SK-N-SH (cell line): ENCODE measurements at regions not wholly inside any gene's neighbourhood (a gene's known extent, or its start where the extent isn't known, plus 50 kb on each side); places are given as distances from the start of the nearest gene placed in this dataset.

ENCODE experiments used
- CTCF ChIA-PET: fragments of 300-600, 350-600 bp; formaldehyde crosslinking; extraction: SDS; loops from one replicate; lab custom pipeline; 2021; lab: Yijun Ruan, JAX
- POLR2A ChIA-PET: fragments of 350-600 bp; sonication (Branson Sonifier 250); formaldehyde crosslinking; extraction: SDS; loops from one replicate; lab custom pipeline; 2020; ENCODE audit warnings: antibody characterized with exemption, inconsistent platforms; lab: Yijun Ruan, JAX
- DNase-seq: peaks from one replicate; pipeline ENCODE4 v3.0.0; 2012
- H2AFZ ChIP-seq: fragments of 200-600 bp; sonication (generic); 2 replicates; pipeline ENCODE4 v1.8.1; 2016; ENCODE audit warnings: antibody characterized with exemption, mild to moderate bottlenecking, low read depth
- H3F3A ChIP-seq: fragments of 200-600 bp; sonication (generic); replicated peaks from 2 replicates; pipeline ENCODE3; 2016; ENCODE audit warnings: antibody characterized with exemption, mild to moderate bottlenecking; ENCODE audit not compliant: insufficient read depth
- H3K27ac ChIP-seq, 2 experiments: fragments of 200-500 bp in 1 of 2; fragments of 200-600 bp in 1 of 2; sonication (Bioruptor generic) in 1 of 2; sonication (generic), shearing (Covaris generic) in 1 of 2; 2 replicates each; pipeline versions ENCODE4 v1.5.1 to v1.6.1; 2014 to 2016; ENCODE audit warnings: low read depth in 2 of 2, inconsistent platforms in 1 of 2, low read length in 1 of 2, mild to moderate bottlenecking in 1 of 2, mixed read lengths in 1 of 2
- H3K27me3 ChIP-seq: fragments of 200-600 bp; sonication (generic), shearing (Covaris generic); 2 replicates; pipeline ENCODE4 v1.6.1; 2016; ENCODE audit warnings: mixed run types; ENCODE audit not compliant: insufficient read depth
- H3K36me3 ChIP-seq, 2 experiments: fragments of 200-500 bp in 1 of 2; fragments of 200-600 bp in 1 of 2; sonication (Bioruptor generic) in 1 of 2; sonication (generic) in 1 of 2; replicated peaks in 1 of 2; 2 replicates each; pipeline versions ENCODE3 to v1.5.1; 2014 to 2016; ENCODE audit warnings: low read length in 1 of 2, mild to moderate bottlenecking in 1 of 2; ENCODE audit not compliant: insufficient read depth in 2 of 2, control insufficient read depth in 1 of 2
- H3K4me1 ChIP-seq, 2 experiments: fragments of 200-500 bp in 1 of 2; fragments of 200-600 bp in 1 of 2; sonication (Bioruptor generic) in 1 of 2; sonication (generic), shearing (Covaris generic) in 1 of 2; 2 replicates each; pipeline versions ENCODE4 v1.5.1 to v1.6.1; 2014 to 2016; ENCODE audit warnings: low read depth in 1 of 2, low read length in 1 of 2, mixed run types in 1 of 2; ENCODE audit not compliant: insufficient read depth in 2 of 2, control insufficient read depth in 1 of 2
- H3K4me2 ChIP-seq: fragments of 200-600 bp; sonication (generic), shearing (Covaris generic); 2 replicates; pipeline ENCODE4 v1.6.1; 2017; ENCODE audit warnings: mixed run types
- H3K4me3 ChIP-seq, 2 experiments: fragments of 200-500 bp in 1 of 2; fragments of 200-600 bp in 1 of 2; sonication (Bioruptor generic) in 1 of 2; sonication (generic), shearing (Covaris generic) in 1 of 2; 2 replicates each; pipeline versions ENCODE4 v1.5.1 to v1.8.1; 2014 to 2016; ENCODE audit warnings: low read depth in 2 of 2, inconsistent platforms in 1 of 2, low read length in 1 of 2, mild to moderate bottlenecking in 1 of 2, mixed read lengths in 1 of 2, moderate library complexity in 1 of 2
- H3K79me2 ChIP-seq: fragments of 200-600 bp; sonication (generic); 2 replicates; pipeline ENCODE4 v1.8.1; 2017; ENCODE audit warnings: mild to moderate bottlenecking; ENCODE audit not compliant: insufficient read depth
- H3K9ac ChIP-seq: fragments of 200-600 bp; sonication (generic); 2 replicates; pipeline ENCODE4 v1.6.1; 2017; ENCODE audit warnings: mixed run types
- H3K9me2 ChIP-seq: fragments of 200-600 bp; sonication (generic); 2 replicates; pipeline ENCODE4 v1.6.1; 2017; ENCODE audit warnings: mixed run types
- H3K9me3 ChIP-seq: fragments of 200-600 bp; sonication (generic); 2 replicates; pipeline ENCODE4 v1.6.1; 2017; ENCODE audit warnings: mixed run types, mild to moderate bottlenecking, moderate library complexity
- H4K20me1 ChIP-seq: fragments of 200-600 bp; sonication (generic); 2 replicates; pipeline ENCODE4 v1.6.1; 2017; ENCODE audit warnings: mild to moderate bottlenecking, mixed run types; ENCODE audit not compliant: insufficient read depth
- EP300 ChIP-seq, 2 experiments: IDR thresholded peaks; 2 replicates each; pipeline versions ENCODE4 v1.4.0 to v1.6.1; 2012; ENCODE audit warnings: borderline replicate concordance in 1 of 2, low read depth in 1 of 2, low read length in 1 of 2
- EZH2phosphoT487 ChIP-seq: fragments of 200-600 bp; sonication (generic); IDR thresholded peaks from 2 replicates; pipeline ENCODE4 v1.6.1; 2017; ENCODE audit warnings: low read depth, mixed run types, mild to moderate bottlenecking, antibody characterized with exemption, moderate library complexity, borderline replicate concordance
- FOSL2 ChIP-seq: IDR thresholded peaks from 2 replicates; pipeline ENCODE4 v1.4.0; 2012; ENCODE audit warnings: low read depth, mild to moderate bottlenecking, moderate library complexity, borderline replicate concordance
- RCOR1 ChIP-seq: fragments of 150-350 bp; IDR thresholded peaks from 2 replicates; pipeline ENCODE4 v1.6.1; 2017; ENCODE audit warnings: antibody characterized with exemption, low read length
- SMC3 ChIP-seq: IDR thresholded peaks from 2 replicates; pipeline ENCODE4 v1.6.1; 2012; ENCODE audit warnings: low read depth, low read length, improper control_type of control experiment
- TAF1 ChIP-seq: IDR thresholded peaks from 2 replicates; pipeline ENCODE4 v1.6.1; 2012; ENCODE audit warnings: low read depth, mild to moderate bottlenecking, low read length, moderate library complexity, borderline replicate concordance
- TCF12 ChIP-seq: IDR thresholded peaks from 2 replicates; pipeline ENCODE4 v1.4.0; 2012
- USF1 ChIP-seq: IDR thresholded peaks from 2 replicates; pipeline ENCODE4 v1.4.0; 2012; ENCODE audit warnings: low read depth, borderline replicate concordance
- WGBS: methylation state at CpG from one replicate; pipeline ENCODE4 v1.1.6; 2017; ENCODE audit warnings: low lambda C conversion rate; 5-methylcytosine and 5-hydroxymethylcytosine counted together
- TF ChIP-seq, protein P1 (sequence below): IDR thresholded peaks from 2 replicates; pipeline ENCODE4 v1.4.0; 2012; ENCODE audit warnings: low read depth

DNA sequence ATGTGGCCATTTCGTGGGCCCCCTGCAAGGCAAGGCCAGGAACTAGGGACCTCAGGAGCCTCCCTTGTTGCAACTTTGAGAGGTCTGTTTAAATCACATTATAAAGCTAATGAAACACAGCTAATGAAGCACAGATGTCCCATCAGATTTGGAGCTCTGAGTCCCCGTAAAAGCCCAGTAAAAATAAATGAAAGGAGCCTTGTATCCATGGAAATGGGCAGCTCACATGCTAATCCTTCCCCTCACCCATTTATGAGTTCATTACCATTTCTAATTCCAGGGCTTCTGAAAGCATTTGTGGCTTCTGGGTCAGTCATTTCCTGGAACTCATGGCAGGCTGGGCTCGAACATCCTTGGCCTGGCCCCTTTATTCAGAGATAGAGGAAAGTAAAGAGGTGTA lies 274.8 kb downstream of the SS18 start:
- peak overlapping the region; percentile 64; the same call in 1 of the 2 replicates for H2AFZ ChIP-seq
- POLR2A ChIA-PET, result no interaction called here
- peak overlapping the region; percentile 14 to 64; a peak in 3 of 4 replicates for H3K27ac ChIP-seq
- no peak overlapping the region for H3K9ac ChIP-seq
- TF ChIP-seq RCOR1 (0 out of 2 replicates have a peak, but pooled peaks have one; percentile 7), EP300 (IDR thresholded peaks at IDR 0.05; ENCODE audit: borderline replicate concordance in 1 of 2, low read depth in 1 of 2, low read length in 1 of 2) (no peak)
- no peaks in the 10 kb centered on the region for H3K27me3 ChIP-seq
- H3K4me1 ChIP-seq, result peaks cover 0 to 14% of the 10 kb centered on the region in 2 experiments; a peak in 2 of 4 replicates
- WGBS, result 46% methylated on average over 3 of the region's 3 CpGs
- no peaks in the 10 kb centered on the region for H3K9me3 ChIP-seq
- no peak overlapping the region for H3K4me3 ChIP-seq
- H4K20me1 ChIP-seq, result no peaks in the 10 kb centered on the region
- CTCF ChIA-PET, result interaction anchor here (1.2 kb wide), 1 partner anchor 10 kb away, joined by 3 read pairs; no protein-coding TSS in a partner anchor
- H3K79me2 ChIP-seq, result no peaks in the 10 kb centered on the region
- H3K4me2 ChIP-seq, result no peak overlapping the region
- H3K9me2 ChIP-seq, result no peaks in the 10 kb centered on the region
- peak; percentile 27 for DNase-seq
- no peaks in the 10 kb centered on the region for H3K36me3 ChIP-seq
- H3F3A ChIP-seq, result no peaks in the 10 kb centered on the region

DNA sequence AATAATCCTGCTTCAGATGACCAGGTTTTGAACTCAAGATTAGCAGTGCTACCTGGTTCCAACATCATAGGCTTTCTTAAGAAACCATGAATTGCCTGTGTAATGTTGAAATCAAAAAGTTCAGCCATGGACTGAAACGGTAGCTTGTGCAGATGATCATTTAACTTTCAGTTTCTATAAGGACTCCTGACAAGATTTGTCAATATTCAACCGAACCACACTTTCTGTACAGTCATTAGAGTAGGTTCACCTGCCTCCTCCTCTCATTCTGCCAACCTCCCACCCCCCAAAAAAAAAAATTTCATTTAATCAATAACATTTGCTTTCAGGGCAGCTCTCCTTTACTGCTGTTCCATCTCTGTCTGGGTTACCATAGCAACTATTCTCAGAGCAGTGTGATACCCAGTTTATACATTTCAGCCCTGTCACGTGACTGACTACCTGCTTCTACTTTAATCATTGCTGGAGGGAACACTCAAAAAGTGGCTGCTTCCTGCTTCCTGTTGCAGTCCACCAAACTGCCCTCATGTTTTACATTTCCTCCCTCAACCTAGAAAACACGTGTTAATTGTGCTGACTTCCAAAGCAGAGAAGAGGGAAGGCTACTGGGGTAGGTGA lies 275.5 kb downstream of the SS18 start:
- Histone ChIP-seq H3K4me2 (no peak overlapping the region), H2AFZ (no peak overlapping the region), H3K4me3 (no peak overlapping the region), H4K20me1 (no peaks in the 10 kb centered on the region), H3K27ac (peak overlapping the region; percentile 14 to 64; a peak in 2 of 4 replicates), H3K9ac (no peak overlapping the region), H3K9me3 (no peaks in the 10 kb centered on the region), H3F3A (no peaks in the 10 kb centered on the region), H3K9me2 (no peaks in the 10 kb centered on the region), H3K36me3 (no peaks in the 10 kb centered on the region), H3K4me1 (peaks cover 0 to 14% of the 10 kb centered on the region in 2 experiments; a peak in 2 of 4 replicates), H3K27me3 (no peaks in the 10 kb centered on the region), H3K79me2 (no peaks in the 10 kb centered on the region)
- DNase-seq, result peak; percentile 17
- ChIA-PET CTCF (interaction anchor here (0.6 to 1.2 kb wide), 3 partner anchors 10 to 229 kb away, joined by 3 read pairs; no protein-coding TSS in a partner anchor), POLR2A (no interaction called here)
- TF ChIP-seq, protein P1, sequence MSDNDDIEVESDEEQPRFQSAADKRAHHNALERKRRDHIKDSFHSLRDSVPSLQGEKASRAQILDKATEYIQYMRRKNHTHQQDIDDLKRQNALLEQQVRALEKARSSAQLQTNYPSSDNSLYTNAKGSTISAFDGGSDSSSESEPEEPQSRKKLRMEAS, result no peak
- TF ChIP-seq TCF12, result no peak
- no peak for TF ChIP-seq USF1
- no peak for TF ChIP-seq TAF1
- no peak for TF ChIP-seq SMC3
- TF ChIP-seq EZH2phosphoT487, result no peak
- 76% methylated on average over 4 of the region's 4 CpGs for WGBS

DNA sequence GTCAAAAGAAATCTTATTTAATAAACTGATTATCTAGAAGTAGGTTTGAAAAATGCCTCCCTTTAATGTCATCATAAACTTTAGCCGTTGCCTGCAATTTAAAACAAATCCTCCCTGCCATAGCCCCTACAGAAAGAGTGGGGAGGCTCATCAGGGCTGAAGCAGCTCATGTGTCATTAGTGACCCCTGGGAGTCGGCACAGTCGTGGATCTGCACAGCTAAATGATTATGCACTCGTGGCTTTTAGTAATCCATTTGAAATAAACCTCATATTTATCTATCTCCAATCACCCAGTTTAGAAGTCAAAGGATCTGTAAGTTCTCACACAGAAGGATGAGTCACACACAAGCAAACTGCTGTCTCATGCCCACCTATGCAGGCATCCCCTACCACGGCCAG lies 277.3 kb downstream of the SS18 start:
- ChIA-PET POLR2A (no interaction called here), CTCF (no interaction called here)
- Histone ChIP-seq H3K27ac (no peak overlapping the region), H4K20me1 (no peaks in the 10 kb centered on the region), H3K79me2 (no peaks in the 10 kb centered on the region), H3K36me3 (no peaks in the 10 kb centered on the region), H3K9me3 (no peaks in the 10 kb centered on the region), H3F3A (no peaks in the 10 kb centered on the region), H2AFZ (no peak overlapping the region), H3K27me3 (no peaks in the 10 kb centered on the region), H3K4me3 (no peak overlapping the region), H3K9ac (no peak overlapping the region), H3K9me2 (no peaks in the 10 kb centered on the region), H3K4me1 (peaks cover 0 to 12% of the 10 kb centered on the region in 2 experiments; a peak in 2 of 4 replicates), H3K4me2 (no peak overlapping the region)
- no peak for DNase-seq
- WGBS, result 44% methylated on average over 5 of the region's 5 CpGs
- TF ChIP-seq RCOR1 (no peak), FOSL2 (0 out of 2 replicates have a peak, but pooled peaks have one; percentile 2)
